ENCODE measurements at regions not wholly inside any gene's neighbourhood (a gene's known extent, or its start where the extent isn't known, plus 50 kb on each side); places are given as distances from the start of the nearest gene placed in this dataset.

DNA sequence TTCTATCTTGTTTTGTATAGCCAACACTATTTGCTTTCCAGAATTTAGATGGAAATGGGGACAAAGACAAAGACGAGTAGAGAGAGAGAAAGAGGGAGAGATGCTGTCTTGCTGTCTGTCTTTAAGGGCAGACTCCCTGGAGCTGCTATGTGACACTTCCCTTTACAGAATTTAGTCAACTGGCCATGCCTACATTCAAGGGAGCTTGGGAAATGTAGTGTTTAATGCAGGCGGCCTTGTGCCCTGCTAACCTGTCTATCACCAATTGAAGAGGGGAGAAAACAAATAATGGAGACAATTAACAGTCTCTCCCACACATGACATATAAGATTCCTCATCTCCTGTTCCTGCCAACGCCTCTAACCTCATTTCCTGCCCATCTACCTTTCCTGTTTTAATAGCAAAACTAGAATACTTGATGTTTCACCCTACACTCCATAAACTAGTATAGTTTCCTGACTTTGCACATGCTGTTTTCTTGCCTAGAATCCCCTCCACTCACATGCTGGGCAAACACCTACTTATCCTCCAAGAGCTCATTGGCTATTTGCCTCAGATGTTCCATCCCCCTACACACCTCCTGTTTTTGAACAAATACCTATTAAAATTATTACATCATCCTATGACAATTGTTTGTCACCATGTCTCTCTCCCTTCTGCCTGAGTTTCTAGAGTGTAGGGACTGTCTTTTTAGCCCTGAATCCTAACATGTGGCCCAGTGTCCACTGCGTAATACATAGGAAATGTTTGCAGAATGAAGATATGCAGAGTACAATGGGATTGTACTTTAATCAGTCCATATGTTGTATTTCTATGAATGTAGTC, 117.2 kb downstream of the SLC25A24 start:
- TF ChIP-seq, protein P1, sequence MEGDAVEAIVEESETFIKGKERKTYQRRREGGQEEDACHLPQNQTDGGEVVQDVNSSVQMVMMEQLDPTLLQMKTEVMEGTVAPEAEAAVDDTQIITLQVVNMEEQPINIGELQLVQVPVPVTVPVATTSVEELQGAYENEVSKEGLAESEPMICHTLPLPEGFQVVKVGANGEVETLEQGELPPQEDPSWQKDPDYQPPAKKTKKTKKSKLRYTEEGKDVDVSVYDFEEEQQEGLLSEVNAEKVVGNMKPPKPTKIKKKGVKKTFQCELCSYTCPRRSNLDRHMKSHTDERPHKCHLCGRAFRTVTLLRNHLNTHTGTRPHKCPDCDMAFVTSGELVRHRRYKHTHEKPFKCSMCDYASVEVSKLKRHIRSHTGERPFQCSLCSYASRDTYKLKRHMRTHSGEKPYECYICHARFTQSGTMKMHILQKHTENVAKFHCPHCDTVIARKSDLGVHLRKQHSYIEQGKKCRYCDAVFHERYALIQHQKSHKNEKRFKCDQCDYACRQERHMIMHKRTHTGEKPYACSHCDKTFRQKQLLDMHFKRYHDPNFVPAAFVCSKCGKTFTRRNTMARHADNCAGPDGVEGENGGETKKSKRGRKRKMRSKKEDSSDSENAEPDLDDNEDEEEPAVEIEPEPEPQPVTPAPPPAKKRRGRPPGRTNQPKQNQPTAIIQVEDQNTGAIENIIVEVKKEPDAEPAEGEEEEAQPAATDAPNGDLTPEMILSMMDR (IDR thresholded peaks at IDR 0.05; ENCODE audit: low read depth, low read length), result no peak
- H3K4me3 ChIP-seq (ENCODE audit: low read depth, low read length), result no peak overlapping the region
- in situ Hi-C loops (cut with HindIII; ENCODE audit: low sequenced_read_pairs), result no loop called here
- no peak for DNase-seq (ENCODE audit: low read depth, low spot score)

DNA sequence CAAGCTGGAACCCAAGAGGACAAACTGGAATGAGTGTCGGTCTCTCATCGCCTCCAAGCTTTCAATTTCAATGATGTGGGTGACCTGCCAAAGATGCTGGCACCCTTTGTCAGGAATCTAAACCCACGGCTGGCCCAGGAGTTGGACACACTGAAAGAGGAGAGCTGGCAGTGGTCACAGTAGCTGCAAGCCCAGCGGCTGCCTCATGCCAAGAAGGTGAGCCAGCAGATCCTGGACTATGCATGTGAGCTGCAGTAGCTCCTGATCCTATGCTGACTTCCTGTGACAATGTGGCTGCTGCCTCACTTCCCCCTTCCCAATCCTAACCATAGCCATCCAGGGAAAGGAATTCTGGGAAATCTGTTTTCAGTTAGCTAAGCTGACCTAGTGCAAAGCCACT, 117.0 kb upstream of the VAV3 start:
- DNase-seq (ENCODE audit: low read depth, low spot score), result no peak
- TF ChIP-seq, protein P1 (IDR thresholded peaks at IDR 0.05; ENCODE audit: low read depth, low read length), result no peak
- in situ Hi-C loops (cut with HindIII; ENCODE audit: low sequenced_read_pairs), result no loop called here
- no peak overlapping the region for H3K4me3 ChIP-seq (ENCODE audit: low read depth, low read length)

DNA sequence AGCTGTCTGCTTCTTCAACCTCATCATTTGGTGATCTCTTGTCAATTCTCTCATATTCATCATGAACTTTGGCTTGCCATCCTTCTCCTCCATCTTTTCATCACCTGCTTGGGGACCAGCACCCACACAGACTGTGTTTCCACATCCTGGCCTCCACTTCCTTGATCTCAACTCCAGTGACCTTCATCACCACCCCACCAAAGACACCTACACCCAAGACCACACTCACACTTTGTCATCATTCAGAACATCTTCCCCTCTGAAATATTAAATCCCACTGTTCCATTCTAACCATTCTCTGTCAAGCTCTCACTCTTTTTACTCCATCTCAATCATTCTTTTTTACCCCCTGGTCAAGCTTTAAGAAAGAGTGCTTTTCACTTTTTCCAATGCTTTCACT, 115.5 kb upstream of the VAV3 start:
- TF ChIP-seq, protein P1 (IDR thresholded peaks at IDR 0.05; ENCODE audit: low read depth, low read length), result no peak
- in situ Hi-C loops (cut with HindIII; ENCODE audit: low sequenced_read_pairs), result no loop called here
- H3K4me3 ChIP-seq (ENCODE audit: low read depth, low read length), result no peak overlapping the region
- DNase-seq (ENCODE audit: low read depth, low spot score), result no peak

DNA sequence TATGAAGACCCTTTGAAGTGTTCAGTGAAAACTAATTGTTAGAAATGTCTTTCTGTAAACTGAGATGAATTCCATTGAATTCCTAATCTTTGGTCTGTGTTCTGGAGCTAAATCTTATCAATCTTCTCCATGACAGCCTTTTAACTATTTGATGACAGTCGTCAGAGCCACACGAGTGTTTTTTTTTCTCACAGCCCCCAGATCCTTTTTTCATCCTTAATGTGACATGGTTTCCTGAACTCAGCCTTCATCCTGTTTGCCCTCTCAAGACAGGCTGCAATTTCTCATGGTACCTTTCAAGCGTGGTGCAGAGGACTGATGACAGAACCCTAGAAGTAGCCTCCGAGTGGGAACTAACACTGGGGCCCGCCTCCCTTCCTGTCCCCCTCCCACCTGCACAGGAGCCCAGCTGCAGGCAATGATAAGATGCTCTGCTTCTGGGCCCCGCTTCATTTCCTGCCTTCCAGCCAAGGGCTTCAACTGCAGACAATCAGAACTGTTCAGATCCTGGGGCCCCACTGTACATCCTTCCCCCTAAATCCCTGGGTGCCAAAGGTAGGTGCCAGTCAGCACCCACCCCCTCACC, 114.6 kb upstream of the VAV3 start:
- in situ Hi-C loops (cut with HindIII; ENCODE audit: low sequenced_read_pairs), result no loop called here
- no peak for DNase-seq (ENCODE audit: low read depth, low spot score)
- H3K4me3 ChIP-seq (ENCODE audit: low read depth, low read length), result no peak overlapping the region
- TF ChIP-seq, protein P1 (IDR thresholded peaks at IDR 0.05; ENCODE audit: low read depth, low read length), result no peak

DNA sequence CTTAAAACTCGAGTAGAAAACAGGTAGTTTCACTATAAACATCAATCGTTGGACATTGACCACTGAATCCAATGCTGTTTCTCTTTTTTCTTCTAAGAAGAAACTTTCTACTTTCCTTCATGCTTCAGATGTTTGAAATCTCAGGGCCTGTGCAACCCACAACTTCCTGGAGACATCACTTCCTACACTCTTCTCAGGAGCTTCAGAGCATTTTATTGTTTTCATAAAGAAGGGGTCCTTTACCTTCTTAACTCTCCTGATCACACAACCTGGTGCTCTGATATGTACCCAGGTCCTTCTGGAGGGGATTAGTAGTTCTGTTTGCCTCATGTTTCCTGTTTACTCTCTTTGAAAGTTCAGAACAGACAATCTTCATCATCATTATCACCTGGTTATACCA, 113.0 kb upstream of the VAV3 start:
- DNase-seq (ENCODE audit: low read depth, low spot score), result no peak
- no peak overlapping the region for H3K4me3 ChIP-seq (ENCODE audit: low read depth, low read length)
- TF ChIP-seq, protein P1 (IDR thresholded peaks at IDR 0.05; ENCODE audit: low read depth, low read length), result no peak
- in situ Hi-C loops (cut with HindIII; ENCODE audit: low sequenced_read_pairs), result no loop called here

DNA sequence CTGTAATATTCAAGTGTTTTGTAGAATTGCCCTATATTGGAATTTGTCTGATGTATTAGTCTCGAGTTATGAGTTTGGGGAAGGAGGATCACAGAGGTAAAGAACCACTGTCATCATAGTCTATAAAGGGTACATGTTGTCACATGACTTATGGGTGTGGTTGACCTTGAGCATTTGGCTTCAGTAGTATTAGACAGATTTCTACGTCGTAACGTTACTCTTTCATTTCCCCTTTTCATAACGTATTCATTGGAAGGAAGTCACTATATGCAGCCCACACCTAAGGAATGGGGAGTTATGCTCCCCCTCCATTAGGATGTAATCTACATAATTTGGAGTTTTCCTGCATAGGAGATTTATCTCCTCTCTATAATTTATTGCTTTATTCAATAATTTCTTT, 110.1 kb upstream of the VAV3 start:
- no peak for DNase-seq (ENCODE audit: low read depth, low spot score)
- in situ Hi-C loops (cut with HindIII; ENCODE audit: low sequenced_read_pairs), result no loop called here
- no peak overlapping the region for H3K4me3 ChIP-seq (ENCODE audit: low read depth, low read length)
- TF ChIP-seq, protein P1 (IDR thresholded peaks at IDR 0.05; ENCODE audit: low read depth, low read length), result no peak

Data from astrocyte of the spinal cord (primary cell).